ENCODE measurements at regions not wholly inside any gene's neighbourhood (a gene's known extent, or its start where the extent isn't known, plus 50 kb on each side); places are given as distances from the start of the nearest gene placed in this dataset.
"Not testable (repeated sequence)": the region's sequence is repeated elsewhere in the genome, so short reads cannot be mapped to it uniquely, and the experiment has no call there.

GRCh38 chr13:80705371-80706163, 364.6 kb upstream of the SPRY2 start:
- Mint-ChIP-seq H3K27ac (no peak overlapping the region), H3K36me3 (ENCODE audit: low read depth) (no peaks in the 10 kb centered on the region), H3K4me1 (ENCODE audit: low read depth) (no peaks in the 10 kb centered on the region), H3K4me3 (no peak overlapping the region), H3K27me3 (no peaks in the 10 kb centered on the region), H3K9me3 (peaks cover 9% of the 10 kb centered on the region)

GRCh38 chr13:80704369-80704768, 363.4 kb upstream of the SPRY2 start:
- H3K36me3 Mint-ChIP-seq (ENCODE audit: low read depth): no peaks in the 10 kb centered on the region
- no peak overlapping the region for H3K27ac Mint-ChIP-seq
- H3K27me3 Mint-ChIP-seq: no peaks in the 10 kb centered on the region
- peaks cover 9% of the 10 kb centered on the region for H3K9me3 Mint-ChIP-seq
- no peaks in the 10 kb centered on the region for H3K4me1 Mint-ChIP-seq (ENCODE audit: low read depth)
- H3K4me3 Mint-ChIP-seq: no peak overlapping the region

GRCh38 chr13:80695841-80696240, 354.9 kb upstream of the SPRY2 start:
- H3K27me3 Mint-ChIP-seq: no peaks in the 10 kb centered on the region
- H3K4me3 Mint-ChIP-seq: no peak overlapping the region
- no peaks in the 10 kb centered on the region for H3K4me1 Mint-ChIP-seq (ENCODE audit: low read depth)
- H3K36me3 Mint-ChIP-seq (ENCODE audit: low read depth): no peaks in the 10 kb centered on the region
- peaks cover 15% of the 10 kb centered on the region for H3K9me3 Mint-ChIP-seq
- H3K27ac Mint-ChIP-seq: no peak overlapping the region

GRCh38 chr13:80691814-80692213, 350.9 kb upstream of the SPRY2 start:
- not testable (repeated sequence) for H3K36me3 Mint-ChIP-seq (ENCODE audit: low read depth); H3K4me3 Mint-ChIP-seq; H3K4me1 Mint-ChIP-seq (ENCODE audit: low read depth); H3K27me3 Mint-ChIP-seq; H3K27ac Mint-ChIP-seq
- peaks cover 23% of the 10 kb centered on the region for H3K9me3 Mint-ChIP-seq

- H3K4me1 Mint-ChIP-seq (ENCODE audit: low read depth): no peaks in the 10 kb centered on the region
Observed at GRCh38 chr13:80690208-80690607, 349.3 kb upstream of the SPRY2 start.

GRCh38 chr13:80688593-80688992, 347.7 kb upstream of the SPRY2 start:
- no peaks in the 10 kb centered on the region for H3K36me3 Mint-ChIP-seq (ENCODE audit: low read depth)
- H3K27me3 Mint-ChIP-seq: no peaks in the 10 kb centered on the region
- no peak overlapping the region for H3K27ac Mint-ChIP-seq
- peaks cover 23% of the 10 kb centered on the region for H3K9me3 Mint-ChIP-seq
- H3K4me1 Mint-ChIP-seq (ENCODE audit: low read depth): no peaks in the 10 kb centered on the region
- no peak overlapping the region for H3K4me3 Mint-ChIP-seq

More at GRCh38 chr13:80690208-80690607, 349.3 kb upstream of the SPRY2 start:
- Mint-ChIP-seq H3K4me3 (no peak overlapping the region), H3K27me3 (no peaks in the 10 kb centered on the region), H3K36me3 (ENCODE audit: low read depth) (no peaks in the 10 kb centered on the region), H3K9me3 (peaks cover 23% of the 10 kb centered on the region), H3K27ac (no peak overlapping the region)

- no peaks in the 10 kb centered on the region for H3K27me3 Mint-ChIP-seq
- no peak overlapping the region for H3K27ac Mint-ChIP-seq
- no peaks in the 10 kb centered on the region for H3K36me3 Mint-ChIP-seq (ENCODE audit: low read depth)
- no peak overlapping the region for H3K4me3 Mint-ChIP-seq
- peaks cover 9% of the 10 kb centered on the region for H3K9me3 Mint-ChIP-seq
- H3K4me1 Mint-ChIP-seq (ENCODE audit: low read depth): no peaks in the 10 kb centered on the region
Observed at GRCh38 chr13:80685942-80686341, 345.0 kb upstream of the SPRY2 start.

GRCh38 chr13:80684217-80684991, 343.5 kb upstream of the SPRY2 start:
- Mint-ChIP-seq H3K9me3 (peaks cover 6% of the 10 kb centered on the region), H3K4me1 (ENCODE audit: low read depth) (no peaks in the 10 kb centered on the region), H3K27me3 (no peaks in the 10 kb centered on the region), H3K27ac (no peak overlapping the region), H3K36me3 (ENCODE audit: low read depth) (no peaks in the 10 kb centered on the region), H3K4me3 (no peak overlapping the region)

- Mint-ChIP-seq H3K27me3 (no peaks in the 10 kb centered on the region), H3K9me3 (no peaks in the 10 kb centered on the region), H3K4me1 (ENCODE audit: low read depth) (no peaks in the 10 kb centered on the region), H3K36me3 (ENCODE audit: low read depth) (no peaks in the 10 kb centered on the region), H3K27ac (no peak overlapping the region), H3K4me3 (no peak overlapping the region)
Observed at GRCh38 chr13:80680786-80681366, 339.9 kb upstream of the SPRY2 start.

GRCh38 chr13:80679423-80679822, 338.5 kb upstream of the SPRY2 start:
- Mint-ChIP-seq H3K27me3 (no peaks in the 10 kb centered on the region), H3K4me1 (ENCODE audit: low read depth) (no peaks in the 10 kb centered on the region), H3K4me3 (no peak overlapping the region), H3K36me3 (ENCODE audit: low read depth) (no peaks in the 10 kb centered on the region), H3K27ac (no peak overlapping the region), H3K9me3 (no peaks in the 10 kb centered on the region)

- no peaks in the 10 kb centered on the region for H3K27me3 Mint-ChIP-seq
- no peak overlapping the region for H3K4me3 Mint-ChIP-seq
- peaks cover 4% of the 10 kb centered on the region for H3K9me3 Mint-ChIP-seq
- H3K27ac Mint-ChIP-seq: no peak overlapping the region
- H3K4me1 Mint-ChIP-seq (ENCODE audit: low read depth): no peaks in the 10 kb centered on the region
- no peaks in the 10 kb centered on the region for H3K36me3 Mint-ChIP-seq (ENCODE audit: low read depth)
Observed at GRCh38 chr13:80677227-80677626, 336.3 kb upstream of the SPRY2 start.

- not testable (repeated sequence) for H3K27me3 Mint-ChIP-seq; H3K36me3 Mint-ChIP-seq (ENCODE audit: low read depth); H3K4me3 Mint-ChIP-seq; H3K4me1 Mint-ChIP-seq (ENCODE audit: low read depth); H3K27ac Mint-ChIP-seq
- H3K9me3 Mint-ChIP-seq: peaks cover 12% of the 10 kb centered on the region
Observed at GRCh38 chr13:80675442-80675841, 334.5 kb upstream of the SPRY2 start.

GRCh38 chr13:80671773-80672172, 330.8 kb upstream of the SPRY2 start:
- H3K36me3 Mint-ChIP-seq (ENCODE audit: low read depth): no peaks in the 10 kb centered on the region
- no peaks in the 10 kb centered on the region for H3K27me3 Mint-ChIP-seq
- no peak overlapping the region for H3K4me3 Mint-ChIP-seq
- H3K27ac Mint-ChIP-seq: no peak overlapping the region
- H3K4me1 Mint-ChIP-seq (ENCODE audit: low read depth): no peaks in the 10 kb centered on the region
- H3K9me3 Mint-ChIP-seq: peaks cover 12% of the 10 kb centered on the region

GRCh38 chr13:80669112-80669511, 328.2 kb upstream of the SPRY2 start:
- Mint-ChIP-seq H3K4me1 (ENCODE audit: low read depth) (no peaks in the 10 kb centered on the region), H3K4me3 (no peak overlapping the region), H3K27ac (no peak overlapping the region), H3K36me3 (ENCODE audit: low read depth) (no peaks in the 10 kb centered on the region), H3K9me3 (peaks cover 12% of the 10 kb centered on the region), H3K27me3 (no peaks in the 10 kb centered on the region)

- H3K27ac Mint-ChIP-seq: no peak overlapping the region
- no peaks in the 10 kb centered on the region for H3K4me1 Mint-ChIP-seq (ENCODE audit: low read depth)
- peaks cover 12% of the 10 kb centered on the region for H3K9me3 Mint-ChIP-seq
- H3K36me3 Mint-ChIP-seq (ENCODE audit: low read depth): no peaks in the 10 kb centered on the region
- H3K4me3 Mint-ChIP-seq: no peak overlapping the region
- no peaks in the 10 kb centered on the region for H3K27me3 Mint-ChIP-seq
Observed at GRCh38 chr13:80668452-80668851, 327.5 kb upstream of the SPRY2 start.
